Uterus (tissue), 3 donors: ENCODE measurements at regions not wholly inside any gene's neighbourhood (a gene's known extent, or its start where the extent isn't known, plus 50 kb on each side); places are given as distances from the start of the nearest gene placed in this dataset.

Experiments
- DNase-seq, 2 donors: peaks; one replicate each; pipeline ENCODE4 v3.0.0-alpha.2; 2019 to 2020
- H3K27ac ChIP-seq, 2 donors: fragments of 200-600 bp; sonication (generic); 1 replicate in 1 of 2; 2 replicates in 1 of 2; pipeline ENCODE4 v1.5.1; 2016 to 2018
- H3K27me3 ChIP-seq, 2 donors: fragments of 200-600 bp; sonication (generic); one replicate each; pipeline ENCODE4 v1.5.1; 2018 to 2019; ENCODE audit warnings: control low read depth in 1 of 2
- H3K36me3 ChIP-seq, 2 donors: fragments of 200-600 bp; sonication (generic); one replicate each; pipeline ENCODE4 v1.5.1; 2019; ENCODE audit warnings: control low read depth in 1 of 2
- H3K4me1 ChIP-seq, 2 donors: fragments of 200-600 bp; sonication (generic); one replicate each; pipeline ENCODE4 v1.5.1; 2018 to 2019; ENCODE audit warnings: control low read depth in 1 of 2
- H3K4me3 ChIP-seq, 2 donors: fragments of 200-600 bp; sonication (generic); 1 replicate in 1 of 2; 2 replicates in 1 of 2; pipeline ENCODE4 v1.5.1; 2018 to 2019; ENCODE audit warnings: mild to moderate bottlenecking in 1 of 2
- H3K9me3 ChIP-seq, 2 donors: fragments of 200-600 bp; sonication (generic); one replicate each; pipeline ENCODE4 v1.5.1; 2019; ENCODE audit warnings: control low read depth in 1 of 2
- CTCF ChIP-seq, 4 experiments: fragments of 200-600 bp in 2 of 4; fragments of 450-650 bp in 2 of 4; sonication (generic) in 2 of 4; IDR thresholded peaks; one replicate each; pipeline ENCODE4 v1.5.1; 2016 to 2019; ENCODE audit warnings: antibody characterized with exemption in 4 of 4, mild to moderate bottlenecking in 2 of 4, moderate library complexity in 1 of 4
- POLR2A ChIP-seq, 2 donors: fragments of 450-650 bp; IDR thresholded peaks; one replicate each; pipeline ENCODE4 v1.6.1; 2016; ENCODE audit warnings: antibody characterized with exemption in 2 of 2, mild to moderate bottlenecking in 1 of 2, moderate library complexity in 1 of 2
- intact Hi-C: fragments of 100-400 bp; cut with DNase I; formaldehyde crosslinking; loops from one replicate; pipeline ENCODE4 v1.15.1; 2023; ENCODE audit warnings: low total_unique reads
- donor health status: DM: yes; HTN: yes; CAD: no.

GRCh38 chr10:64369885-64370773 lies 848.9 kb downstream of the REEP3 start:
- TF ChIP-seq CTCF (IDR thresholded peaks at IDR 0.05) = no peak
- no peak for TF ChIP-seq POLR2A (IDR thresholded peaks at IDR 0.05)
- no peaks in the 10 kb centered on the region for H3K36me3 ChIP-seq
- intact Hi-C loops = no loop called here
- H3K9me3 ChIP-seq = no peaks in the 10 kb centered on the region
- no peak overlapping the region for H3K4me3 ChIP-seq
- no peaks in the 10 kb centered on the region for H3K27me3 ChIP-seq
- DNase-seq = no peak
- no peak overlapping the region for H3K27ac ChIP-seq
- H3K4me1 ChIP-seq = no peaks in the 10 kb centered on the region

- no peak overlapping the region for H3K27ac ChIP-seq
- no peaks in the 10 kb centered on the region for H3K9me3 ChIP-seq
- intact Hi-C loops = no loop called here
- no peaks in the 10 kb centered on the region for H3K4me1 ChIP-seq
- H3K36me3 ChIP-seq = no peaks in the 10 kb centered on the region
- no peaks in the 10 kb centered on the region for H3K27me3 ChIP-seq
- no peak for DNase-seq
- no peak overlapping the region for H3K4me3 ChIP-seq
- TF ChIP-seq CTCF (IDR thresholded peaks at IDR 0.05) = no peak
- no peak for TF ChIP-seq POLR2A (IDR thresholded peaks at IDR 0.05)
Observed at GRCh38 chr10:64374346-64374745, 853.1 kb downstream of the REEP3 start.

GRCh38 chr10:64376167-64376566 lies 855.0 kb downstream of the REEP3 start:
- no peaks in the 10 kb centered on the region for H3K36me3 ChIP-seq
- no peak overlapping the region for H3K4me3 ChIP-seq
- H3K27me3 ChIP-seq = no peaks in the 10 kb centered on the region
- H3K9me3 ChIP-seq = no peaks in the 10 kb centered on the region
- intact Hi-C loops = no loop called here
- H3K27ac ChIP-seq = no peak overlapping the region
- no peaks in the 10 kb centered on the region for H3K4me1 ChIP-seq
- no peak for TF ChIP-seq CTCF (IDR thresholded peaks at IDR 0.05)
- TF ChIP-seq POLR2A (IDR thresholded peaks at IDR 0.05) = no peak
- DNase-seq = no peak

GRCh38 chr10:64379898-64380297 lies 858.7 kb downstream of the REEP3 start:
- no peaks in the 10 kb centered on the region for H3K4me1 ChIP-seq
- intact Hi-C loops = no loop called here
- H3K4me3 ChIP-seq = no peak overlapping the region
- H3K36me3 ChIP-seq = no peaks in the 10 kb centered on the region
- no peaks in the 10 kb centered on the region for H3K27me3 ChIP-seq
- H3K27ac ChIP-seq = no peak overlapping the region
- no peaks in the 10 kb centered on the region for H3K9me3 ChIP-seq
- no peak for DNase-seq
- TF ChIP-seq POLR2A (IDR thresholded peaks at IDR 0.05) (no peak), CTCF (IDR thresholded peaks at IDR 0.05) (no peak)

DNA sequence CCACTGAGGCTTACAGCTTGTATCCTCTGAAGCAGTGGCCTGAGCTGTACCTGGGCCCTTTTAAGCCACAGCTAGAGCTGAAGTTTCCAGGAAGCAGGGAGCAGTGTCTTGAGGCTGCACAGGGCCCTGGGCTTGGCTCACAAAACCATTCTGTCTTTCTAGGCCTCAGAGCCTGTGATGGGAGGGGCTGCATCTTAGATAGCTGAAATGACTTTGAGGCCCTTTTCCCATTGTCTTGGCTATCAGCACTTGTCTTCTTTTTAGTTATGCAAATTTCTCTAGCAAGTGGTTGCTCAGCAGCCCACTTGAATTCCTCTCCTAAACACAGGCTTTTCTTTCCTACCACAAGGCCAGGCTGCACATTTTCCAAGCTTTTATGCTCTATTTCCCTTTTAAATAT lies 864.2 kb downstream of the REEP3 start:
- Histone ChIP-seq H3K9me3 (no peaks in the 10 kb centered on the region), H3K27me3 (no peaks in the 10 kb centered on the region), H3K27ac (no peak overlapping the region), H3K36me3 (no peaks in the 10 kb centered on the region), H3K4me3 (no peak overlapping the region), H3K4me1 (no peaks in the 10 kb centered on the region)
- no peak for DNase-seq
- intact Hi-C loops = no loop called here
- TF ChIP-seq POLR2A (IDR thresholded peaks at IDR 0.05) = no peak
- TF ChIP-seq CTCF (IDR thresholded peaks at IDR 0.05) = no peak
